ENCODE measurements at regions not wholly inside any gene's neighbourhood (a gene's known extent, or its start where the extent isn't known, plus 50 kb on each side); places are given as distances from the start of the nearest gene placed in this dataset.

GRCh38 chr5:54608423-54609085, 91.0 kb downstream of the SNX18 start:
- 89% methylated on average over 1 of the region's 3 CpGs for WGBS (ENCODE audit: insufficient coverage)
- H3K27ac ChIP-seq (ENCODE audit: low read length), result no peak overlapping the region

GRCh38 chr5:54607006-54607405, 89.4 kb downstream of the SNX18 start:
- DNase-seq, result no peak
- Histone ChIP-seq H3K4me3 (ENCODE audit: low read length) (no peak overlapping the region), H3K27me3 (ENCODE audit: control insufficient read depth, insufficient read depth, low read length) (no peaks in the 10 kb centered on the region), H3K9me3 (replicated peaks; ENCODE audit: control insufficient read depth, low read depth, low read length) (no peaks in the 10 kb centered on the region), H3K27ac (ENCODE audit: low read length) (no peak overlapping the region), H3K4me1 (ENCODE audit: control insufficient read depth, insufficient read depth, low read length) (peaks cover 2% of the 10 kb centered on the region), H3K36me3 (ENCODE audit: control insufficient read depth, insufficient read depth, low read length) (no peaks in the 10 kb centered on the region)
- 76% methylated on average over 2 of the region's 3 CpGs for WGBS (ENCODE audit: insufficient coverage)

More at GRCh38 chr5:54608423-54609085, 91.0 kb downstream of the SNX18 start:
- no peaks in the 10 kb centered on the region for H3K36me3 ChIP-seq (ENCODE audit: control insufficient read depth, insufficient read depth, low read length)
- H3K4me1 ChIP-seq (ENCODE audit: control insufficient read depth, insufficient read depth, low read length), result no peaks in the 10 kb centered on the region
- no peak for DNase-seq
- no peaks in the 10 kb centered on the region for H3K9me3 ChIP-seq (replicated peaks; ENCODE audit: control insufficient read depth, low read depth, low read length)
- no peaks in the 10 kb centered on the region for H3K27me3 ChIP-seq (ENCODE audit: control insufficient read depth, insufficient read depth, low read length)
- H3K4me3 ChIP-seq (ENCODE audit: low read length), result no peak overlapping the region

GRCh38 chr5:54603372-54603771, 85.8 kb downstream of the SNX18 start:
- peak; percentile 93 for DNase-seq
- H3K36me3 ChIP-seq (ENCODE audit: control insufficient read depth, insufficient read depth, low read length), result no peaks in the 10 kb centered on the region
- no peaks in the 10 kb centered on the region for H3K9me3 ChIP-seq (replicated peaks; ENCODE audit: control insufficient read depth, low read depth, low read length)
- H3K4me3 ChIP-seq (ENCODE audit: low read length), result no peak overlapping the region
- H3K27me3 ChIP-seq (ENCODE audit: control insufficient read depth, insufficient read depth, low read length), result no peaks in the 10 kb centered on the region
- H3K4me1 ChIP-seq (ENCODE audit: control insufficient read depth, insufficient read depth, low read length), result peaks cover 2% of the 10 kb centered on the region
- peak overlapping the region; percentile 75 for H3K27ac ChIP-seq (ENCODE audit: low read length)
- no CpG with 5 or more reads among the region's 1 CpG for WGBS (ENCODE audit: insufficient coverage)

GRCh38 chr5:54602475-54602874, 84.9 kb downstream of the SNX18 start:
- H3K4me3 ChIP-seq (ENCODE audit: low read length), result no peak overlapping the region
- no peaks in the 10 kb centered on the region for H3K36me3 ChIP-seq (ENCODE audit: control insufficient read depth, insufficient read depth, low read length)
- no peaks in the 10 kb centered on the region for H3K27me3 ChIP-seq (ENCODE audit: control insufficient read depth, insufficient read depth, low read length)
- no peak overlapping the region for H3K27ac ChIP-seq (ENCODE audit: low read length)
- WGBS (ENCODE audit: insufficient coverage), result 79% methylated on average over 6 of the region's 7 CpGs
- DNase-seq, result peak; percentile 32
- H3K9me3 ChIP-seq (replicated peaks; ENCODE audit: control insufficient read depth, low read depth, low read length), result no peaks in the 10 kb centered on the region
- H3K4me1 ChIP-seq (ENCODE audit: control insufficient read depth, insufficient read depth, low read length), result peaks cover 2% of the 10 kb centered on the region

- H3K9me3 ChIP-seq (replicated peaks; ENCODE audit: control insufficient read depth, low read depth, low read length), result peaks cover under 1% of the 10 kb centered on the region
- peaks cover 2% of the 10 kb centered on the region for H3K4me1 ChIP-seq (ENCODE audit: control insufficient read depth, insufficient read depth, low read length)
- peak overlapping the region; percentile 23 for H3K27ac ChIP-seq (ENCODE audit: low read length)
- peak; percentile 75 for DNase-seq
- WGBS (ENCODE audit: insufficient coverage), result no CpG with 5 or more reads among the region's 8 CpGs
- no peak overlapping the region for H3K4me3 ChIP-seq (ENCODE audit: low read length)
- H3K27me3 ChIP-seq (ENCODE audit: control insufficient read depth, insufficient read depth, low read length), result no peaks in the 10 kb centered on the region
- H3K36me3 ChIP-seq (ENCODE audit: control insufficient read depth, insufficient read depth, low read length), result no peaks in the 10 kb centered on the region
These were observed 84.1 kb downstream of the SNX18 start for GRCh38 chr5:54601411-54602230.

All from muscle of leg (tissue), 3 donors.